SU-DHL-6 (cell line): ENCODE measurements at regions not wholly inside any gene's neighbourhood (a gene's known extent, or its start where the extent isn't known, plus 50 kb on each side); places are given as distances from the start of the nearest gene placed in this dataset.
"Not testable (repeated sequence)": the region's sequence is repeated elsewhere in the genome, so short reads cannot be mapped to it uniquely, and the experiment has no call there.

Source experiments
- H2AFZ ChIP-seq: fragments of 200-600 bp; sonication (generic); 2 replicates; pipeline ENCODE4 v1.6.1; 2014; ENCODE audit warnings: low read depth, mild to moderate bottlenecking, moderate library complexity, mixed read lengths, antibody characterized with exemption, low read length; ENCODE audit not compliant: severe bottlenecking
- H3F3A ChIP-seq: fragments of 200-600 bp; shearing (Covaris generic); 2 replicates; pipeline ENCODE4 v1.6.0; 2016; ENCODE audit warnings: antibody characterized with exemption, mild to moderate bottlenecking; ENCODE audit not compliant: insufficient read depth
- H3K27ac ChIP-seq: fragments of 200-600 bp; sonication (generic); 2 replicates; pipeline ENCODE4 v1.5.1; 2016; ENCODE audit warnings: low read depth, mild to moderate bottlenecking, low read length, moderate library complexity, mixed read lengths
- H3K27me3 ChIP-seq: fragments of 200-600 bp; sonication (generic), shearing (Covaris generic); 2 replicates; pipeline ENCODE4 v1.6.0; 2014; ENCODE audit warnings: mild to moderate bottlenecking, low read length
- H3K36me3 ChIP-seq: fragments of 200-600 bp; sonication (generic); 2 replicates; pipeline ENCODE4 v1.6.1; 2014; ENCODE audit warnings: mild to moderate bottlenecking, low read length, mixed read lengths
- H3K4me2 ChIP-seq: fragments of 300-600, 200-600 bp; shearing (Covaris generic), sonication (generic); 2 replicates; pipeline ENCODE4 v1.6.0; 2014; ENCODE audit warnings: low read length, low read depth, mild to moderate bottlenecking; ENCODE audit not compliant: poor library complexity, severe bottlenecking
- H3K4me3 ChIP-seq: fragments of 200-600 bp; sonication (generic); 2 replicates; pipeline ENCODE4 v1.5.1; 2014; ENCODE audit warnings: antibody characterized with exemption, low read length, mild to moderate bottlenecking, mixed read lengths; ENCODE audit not compliant: insufficient read depth, poor library complexity, severe bottlenecking
- H3K79me2 ChIP-seq: fragments of 200-600 bp; sonication (generic); 2 replicates; pipeline ENCODE4 v1.6.1; 2014; ENCODE audit warnings: mild to moderate bottlenecking, low read length, moderate library complexity; ENCODE audit not compliant: insufficient read depth
- H3K9ac ChIP-seq: fragments of 200-600 bp; sonication (generic); 2 replicates; pipeline ENCODE4 v1.7.0; 2014; ENCODE audit warnings: mild to moderate bottlenecking, low read length
- H3K9me2 ChIP-seq: fragments of 200-600 bp; sonication (generic); replicated peaks from 2 replicates; pipeline ENCODE4 v1.6.1; 2014; ENCODE audit warnings: low read length; ENCODE audit not compliant: insufficient read depth
- H3K9me3 ChIP-seq: fragments of 200-600 bp; sonication (generic); 2 replicates; pipeline ENCODE4 v1.6.1; 2014; ENCODE audit warnings: low read length, mixed read lengths; ENCODE audit not compliant: insufficient read depth
- H4K20me1 ChIP-seq: fragments of 200-600 bp; sonication (generic); 2 replicates; pipeline ENCODE4 v1.6.1; 2014; ENCODE audit warnings: low read depth, mild to moderate bottlenecking, antibody characterized with exemption, low read length, moderate library complexity, mixed read lengths
- CTCF ChIP-seq: fragments of 200-600 bp; sonication (generic); IDR thresholded peaks from one replicate; pipeline ENCODE4 v1.5.1; 2017; ENCODE audit warnings: antibody characterized with exemption, mild to moderate bottlenecking, low read length, moderate library complexity; ENCODE audit not compliant: insufficient read depth, poor library complexity, severe bottlenecking
- EZH2phosphoT487 ChIP-seq: fragments of 200-600 bp; sonication (generic), shearing (Covaris generic); conservative IDR thresholded peaks from 2 replicates; pipeline ENCODE4 v1.6.1; 2018; ENCODE audit warnings: mild to moderate bottlenecking, antibody characterized with exemption, low read length, moderate library complexity, mixed read lengths

GRCh38 chr7:68408873-68409272 lies 1189.4 kb upstream of the AUTS2 start:
- TF ChIP-seq CTCF, result no peak
- TF ChIP-seq EZH2phosphoT487, result no peak
- no peaks in the 10 kb centered on the region for H3F3A ChIP-seq
- H3K27ac ChIP-seq, result no peak overlapping the region
- H3K4me3 ChIP-seq, result no peak overlapping the region
- no peaks in the 10 kb centered on the region for H3K36me3 ChIP-seq
- H3K9me2 ChIP-seq, result no peaks in the 10 kb centered on the region
- H4K20me1 ChIP-seq, result no peaks in the 10 kb centered on the region
- H2AFZ ChIP-seq, result no peak overlapping the region
- no peak overlapping the region for H3K4me2 ChIP-seq
- H3K27me3 ChIP-seq, result no peaks in the 10 kb centered on the region
- no peak overlapping the region for H3K9ac ChIP-seq
- no peaks in the 10 kb centered on the region for H3K79me2 ChIP-seq
- no peaks in the 10 kb centered on the region for H3K9me3 ChIP-seq

- H3K9me2 ChIP-seq, result no peaks in the 10 kb centered on the region
- no peak overlapping the region for H3K27ac ChIP-seq
- TF ChIP-seq CTCF (no peak), EZH2phosphoT487 (no peak)
- no peak overlapping the region for H3K9ac ChIP-seq
- H3K4me3 ChIP-seq, result no peak overlapping the region
- H2AFZ ChIP-seq, result no peak overlapping the region
- H3K27me3 ChIP-seq, result no peaks in the 10 kb centered on the region
- no peaks in the 10 kb centered on the region for H4K20me1 ChIP-seq
- no peaks in the 10 kb centered on the region for H3F3A ChIP-seq
- H3K79me2 ChIP-seq, result no peaks in the 10 kb centered on the region
- H3K36me3 ChIP-seq, result no peaks in the 10 kb centered on the region
- H3K4me2 ChIP-seq, result no peak overlapping the region
- H3K9me3 ChIP-seq, result no peaks in the 10 kb centered on the region
These were observed 1188.4 kb upstream of the AUTS2 start for GRCh38 chr7:68409851-68410250.

- H3K27me3 ChIP-seq, H3K9me2 ChIP-seq, H3K9me3 ChIP-seq, H3K36me3 ChIP-seq, H3K9ac ChIP-seq, H3K79me2 ChIP-seq, H2AFZ ChIP-seq, H3F3A ChIP-seq, H3K27ac ChIP-seq, H4K20me1 ChIP-seq, H3K4me2 ChIP-seq, H3K4me3 ChIP-seq: not testable (repeated sequence)
These were observed 1187.6 kb upstream of the AUTS2 start for GRCh38 chr7:68410693-68411092.

- Histone ChIP-seq H2AFZ (no peak overlapping the region), H3F3A (no peaks in the 10 kb centered on the region), H3K27ac (no peak overlapping the region), H4K20me1 (no peaks in the 10 kb centered on the region), H3K27me3 (no peaks in the 10 kb centered on the region), H3K79me2 (no peaks in the 10 kb centered on the region), H3K4me2 (no peak overlapping the region), H3K4me3 (no peak overlapping the region), H3K36me3 (no peaks in the 10 kb centered on the region), H3K9me3 (no peaks in the 10 kb centered on the region), H3K9me2 (no peaks in the 10 kb centered on the region), H3K9ac (no peak overlapping the region)
- TF ChIP-seq EZH2phosphoT487, result no peak
- TF ChIP-seq CTCF, result no peak
These were observed 1186.5 kb upstream of the AUTS2 start for GRCh38 chr7:68411742-68412141.
